GM23338 (cell line): ENCODE measurements at regions not wholly inside any gene's neighbourhood (a gene's known extent, or its start where the extent isn't known, plus 50 kb on each side); places are given as distances from the start of the nearest gene placed in this dataset. TPM values are rescaled to one million over a fixed set of nuclear protein-coding genes. Genes with fewer than 3 reads are reported as not detected.

Experiments
- ATAC-seq: fragments of 200-7000 bp; cut with Tn5 transposase; 3 replicates; pipeline ENCODE4 v1.9.1; 2020
- DNase-seq: peaks from one replicate; pipeline ENCODE4 v3.0.0-alpha.2; 2015; ENCODE audit warnings: low spot score
- H2AFZ ChIP-seq: fragments of 200-600 bp; sonication (generic); 2 replicates; pipeline ENCODE4 v1.8.0; 2016; ENCODE audit warnings: antibody characterized with exemption, mild to moderate bottlenecking, moderate library complexity
- H3F3A ChIP-seq: fragments of 200-600 bp; sonication (generic); replicated peaks from 2 replicates; pipeline ENCODE4 v1.8.0; 2017; ENCODE audit warnings: antibody characterized with exemption, mixed run types, low read depth
- H3K27ac ChIP-seq: fragments of 200-600 bp; sonication (generic); 2 replicates; pipeline ENCODE4 v1.6.1; 2016; ENCODE audit warnings: low read depth
- H3K27me3 ChIP-seq: fragments of 200-600 bp; sonication (generic); 2 replicates; pipeline ENCODE4 v1.8.0; 2016; ENCODE audit warnings: mild to moderate bottlenecking, mixed run types, moderate library complexity; ENCODE audit not compliant: insufficient read depth
- H3K36me3 ChIP-seq: fragments of 200-600 bp; sonication (generic); 2 replicates; pipeline ENCODE4 v1.8.0; 2016; ENCODE audit warnings: mild to moderate bottlenecking; ENCODE audit not compliant: insufficient read depth
- H3K4me1 ChIP-seq: fragments of 200-600 bp; sonication (generic); 2 replicates; pipeline ENCODE4 v1.8.0; 2016; ENCODE audit warnings: mild to moderate bottlenecking, moderate library complexity; ENCODE audit not compliant: insufficient read depth
- H3K4me2 ChIP-seq: fragments of 200-600 bp; sonication (generic); 2 replicates; pipeline ENCODE4 v1.7.1; 2017; ENCODE audit warnings: mixed run types
- H3K4me3 ChIP-seq: fragments of 200-600 bp; sonication (generic); 2 replicates; pipeline ENCODE4 v1.6.1; 2016; ENCODE audit warnings: mixed run types
- H3K79me2 ChIP-seq: fragments of 200-600 bp; sonication (generic); replicated peaks from 2 replicates; pipeline ENCODE4 v1.8.0; 2017; ENCODE audit warnings: mild to moderate bottlenecking; ENCODE audit not compliant: insufficient read depth
- H3K9me2 ChIP-seq: fragments of 200-600 bp; sonication (generic); 2 replicates; pipeline ENCODE4 v1.8.0; 2017; ENCODE audit not compliant: insufficient read depth
- H4K20me1 ChIP-seq: fragments of 200-600 bp; sonication (generic); replicated peaks from 2 replicates; pipeline ENCODE4 v1.8.0; 2017; ENCODE audit warnings: mild to moderate bottlenecking; ENCODE audit not compliant: insufficient read depth
- H3K27ac Mint-ChIP-seq: 2 replicates; pipeline ENCODE4 v1.8.0; 2020; ENCODE audit warnings: inconsistent platforms, mild to moderate bottlenecking, moderate library complexity, mixed read lengths
- H3K27me3 Mint-ChIP-seq: 3 replicates; pipeline ENCODE4 v1.8.0; 2022; ENCODE audit warnings: low read depth, mild to moderate bottlenecking, moderate library complexity, mixed read lengths, inconsistent platforms; ENCODE audit not compliant: insufficient read depth, poor library complexity
- H3K36me3 Mint-ChIP-seq: 3 replicates; pipeline ENCODE4 v1.8.0; 2021; ENCODE audit warnings: low read depth, mild to moderate bottlenecking, inconsistent platforms, moderate library complexity, mixed read lengths
- H3K4me1 Mint-ChIP-seq: 3 replicates; pipeline ENCODE4 v1.8.0; 2020; ENCODE audit warnings: mild to moderate bottlenecking, inconsistent platforms, mixed read lengths
- H3K4me3 Mint-ChIP-seq: 3 replicates; pipeline ENCODE4 v1.8.0; 2021; ENCODE audit warnings: moderate library complexity, mild to moderate bottlenecking, inconsistent platforms, mixed read lengths
- H3K9me3 Mint-ChIP-seq: 3 replicates; pipeline ENCODE4 v1.8.0; 2020; ENCODE audit warnings: moderate library complexity, mild to moderate bottlenecking, inconsistent platforms, mixed read lengths
- CREB1 ChIP-seq: fragments of 250-450 bp; sonication (Bioruptor Pico); IDR thresholded peaks from 2 replicates; pipeline ENCODE4 v1.5.0; 2020; ENCODE audit warnings: low read depth, mild to moderate bottlenecking, moderate library complexity
- EZH2phosphoT487 ChIP-seq: fragments of 200-600 bp; sonication (generic); IDR thresholded peaks from one replicate; pipeline ENCODE4 v1.8.1; 2018; ENCODE audit warnings: antibody characterized with exemption; ENCODE audit not compliant: unreplicated experiment
- STAT1 ChIP-seq: IDR thresholded peaks from one replicate; pipeline ENCODE4 v1.6.1; 2016; ENCODE audit warnings: antibody characterized with exemption; ENCODE audit not compliant: unreplicated experiment
- ZNF114 ChIP-seq: fragments of 250-450 bp; sonication (Bioruptor Pico); IDR thresholded peaks from 2 replicates; pipeline ENCODE4 v1.5.0; 2020; ENCODE audit warnings: mild to moderate bottlenecking, moderate library complexity
- small RNA-seq: library from RNA; depleted of rRNA; stranded (forward); fragments of <200 nt; gene quantifications from one replicate; pipeline ENCODE3, GENCODE V24; 2014; ENCODE audit warnings: low replicate concordance
- TF ChIP-seq, protein P1 (sequence below): IDR thresholded peaks from 2 replicates; pipeline ENCODE4 v1.6.1; 2016; ENCODE audit warnings: antibody characterized with exemption

DNA sequence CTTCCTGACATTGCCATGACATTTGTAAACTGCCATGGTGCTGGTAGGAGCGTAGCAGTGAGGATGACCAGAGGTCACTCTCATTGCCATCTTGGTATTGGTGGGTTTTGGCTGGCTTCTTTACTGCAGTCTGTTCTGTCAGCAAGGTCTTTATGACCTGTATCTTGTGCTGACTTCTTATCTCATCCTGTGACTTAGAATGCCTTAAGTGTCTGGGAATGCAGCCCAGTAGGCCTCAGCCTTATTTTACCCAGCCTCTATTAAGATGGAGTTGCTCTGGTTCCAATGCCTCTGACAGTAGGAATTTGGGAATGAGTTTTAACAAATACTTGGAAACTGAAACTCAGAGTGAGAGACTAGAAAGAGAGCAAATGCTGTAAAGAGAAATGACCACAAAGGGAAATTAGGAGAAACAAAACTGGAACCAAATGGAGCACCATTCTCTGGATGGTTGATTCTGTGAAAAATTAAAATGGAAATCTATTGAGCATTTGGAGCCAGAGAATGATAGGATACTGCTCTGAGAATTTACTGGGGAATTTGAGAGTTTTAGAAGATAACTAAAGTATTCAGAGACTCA, 50.1 kb upstream of the RHOU start:
- Histone ChIP-seq H3K4me1 (no peaks in the 10 kb centered on the region), H3K4me3 (no peak overlapping the region), H3K79me2 (no peaks in the 10 kb centered on the region), H3K36me3 (no peaks in the 10 kb centered on the region), H3F3A (no peaks in the 10 kb centered on the region), H3K27ac (no peak overlapping the region), H3K9me2 (0 out of 2 replicates have a peak, but pooled peaks cover 7% of the 10 kb centered on the region), H2AFZ (no peak overlapping the region), H3K27me3 (no peaks in the 10 kb centered on the region), H4K20me1 (no peaks in the 10 kb centered on the region), H3K4me2 (no peak overlapping the region)
- ATAC-seq (no peak), DNase-seq (no peak)
- Mint-ChIP-seq H3K9me3 (no peaks in the 10 kb centered on the region), H3K4me3 (no peak overlapping the region), H3K27me3 (peaks cover 4% of the 10 kb centered on the region), H3K27ac (no peak overlapping the region), H3K4me1 (no peaks in the 10 kb centered on the region; the same call in 2 of the 3 replicates), H3K36me3 (no peaks in the 10 kb centered on the region)
- TF ChIP-seq ZNF114 (CRISPR knock-in tag) (no peak), STAT1 (no peak), CREB1 (CRISPR knock-in tag) (no peak), EZH2phosphoT487 (no peak)
- TF ChIP-seq, protein P1, sequence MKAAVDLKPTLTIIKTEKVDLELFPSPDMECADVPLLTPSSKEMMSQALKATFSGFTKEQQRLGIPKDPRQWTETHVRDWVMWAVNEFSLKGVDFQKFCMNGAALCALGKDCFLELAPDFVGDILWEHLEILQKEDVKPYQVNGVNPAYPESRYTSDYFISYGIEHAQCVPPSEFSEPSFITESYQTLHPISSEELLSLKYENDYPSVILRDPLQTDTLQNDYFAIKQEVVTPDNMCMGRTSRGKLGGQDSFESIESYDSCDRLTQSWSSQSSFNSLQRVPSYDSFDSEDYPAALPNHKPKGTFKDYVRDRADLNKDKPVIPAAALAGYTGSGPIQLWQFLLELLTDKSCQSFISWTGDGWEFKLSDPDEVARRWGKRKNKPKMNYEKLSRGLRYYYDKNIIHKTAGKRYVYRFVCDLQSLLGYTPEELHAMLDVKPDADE: no peak

Small RNA genes in the stretch of these regions (small RNA-seq; reads per million reads assigned to genes)
- not detected for gene RF00432
- gene RNA5S10: not detected
- gene RNA5S11: not detected
- gene RNA5S12: not detected
- not detected for gene RNA5S13
- gene RNA5S14: not detected
- not detected for gene RNA5S15
- not detected for gene RNA5S16
- gene RNA5S17: not detected
- not detected for gene RNA5S2
- not detected for gene RNA5S3
- gene RNA5S4: not detected
- not detected for gene RNA5S5
- not detected for gene RNA5S6
- not detected for gene RNA5S7
- not detected for gene RNA5S8
- not detected for gene RNA5S9
- gene RNA5SP18: not detected
